Coronary artery (tissue), 2 donors: ENCODE measurements at regions not wholly inside any gene's neighbourhood (a gene's known extent, or its start where the extent isn't known, plus 50 kb on each side); places are given as distances from the start of the nearest gene placed in this dataset.

ENCODE experiments used
- DNase-seq: peaks from one replicate; pipeline ENCODE4 v3.0.0-alpha.2; 2017; ENCODE audit warnings: low spot score
- H3K27ac ChIP-seq, 2 donors: fragments of 200-600 bp; sonication (generic); one replicate each; pipeline ENCODE4 v1.5.1; 2016 to 2019
- H3K4me3 ChIP-seq: fragments of 200-600 bp; sonication (generic); 2 replicates; pipeline ENCODE4 v1.5.1; 2016; ENCODE audit warnings: mild to moderate bottlenecking, moderate library complexity
- TF ChIP-seq, protein P1 (sequence below): fragments of 200-600 bp; sonication (generic); IDR thresholded peaks from one replicate; pipeline ENCODE4 v1.5.1; 2019; ENCODE audit warnings: antibody characterized with exemption

DNA sequence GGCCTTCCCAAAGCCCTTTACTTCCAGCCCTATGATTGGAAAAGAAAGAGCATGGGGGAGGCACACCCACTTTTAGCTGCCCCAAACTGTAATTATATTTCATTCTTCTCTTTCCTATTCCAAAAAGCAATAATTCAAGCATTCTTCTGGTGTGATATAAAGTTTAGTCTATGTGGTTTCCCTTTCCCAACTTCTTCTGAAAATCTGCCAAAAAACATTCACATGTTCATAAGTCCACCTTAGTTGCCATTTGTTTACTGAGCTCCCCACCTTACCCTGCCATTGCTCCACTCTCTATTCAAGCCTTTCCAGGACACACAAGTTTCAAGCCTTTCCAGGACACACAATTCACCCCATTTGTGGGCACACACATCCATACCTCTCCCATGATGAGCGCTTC is 111.6 kb upstream of the BMAL1 start:
- no peak for DNase-seq
- no peak overlapping the region for H3K4me3 ChIP-seq
- no peak overlapping the region for H3K27ac ChIP-seq
- TF ChIP-seq, protein P1, sequence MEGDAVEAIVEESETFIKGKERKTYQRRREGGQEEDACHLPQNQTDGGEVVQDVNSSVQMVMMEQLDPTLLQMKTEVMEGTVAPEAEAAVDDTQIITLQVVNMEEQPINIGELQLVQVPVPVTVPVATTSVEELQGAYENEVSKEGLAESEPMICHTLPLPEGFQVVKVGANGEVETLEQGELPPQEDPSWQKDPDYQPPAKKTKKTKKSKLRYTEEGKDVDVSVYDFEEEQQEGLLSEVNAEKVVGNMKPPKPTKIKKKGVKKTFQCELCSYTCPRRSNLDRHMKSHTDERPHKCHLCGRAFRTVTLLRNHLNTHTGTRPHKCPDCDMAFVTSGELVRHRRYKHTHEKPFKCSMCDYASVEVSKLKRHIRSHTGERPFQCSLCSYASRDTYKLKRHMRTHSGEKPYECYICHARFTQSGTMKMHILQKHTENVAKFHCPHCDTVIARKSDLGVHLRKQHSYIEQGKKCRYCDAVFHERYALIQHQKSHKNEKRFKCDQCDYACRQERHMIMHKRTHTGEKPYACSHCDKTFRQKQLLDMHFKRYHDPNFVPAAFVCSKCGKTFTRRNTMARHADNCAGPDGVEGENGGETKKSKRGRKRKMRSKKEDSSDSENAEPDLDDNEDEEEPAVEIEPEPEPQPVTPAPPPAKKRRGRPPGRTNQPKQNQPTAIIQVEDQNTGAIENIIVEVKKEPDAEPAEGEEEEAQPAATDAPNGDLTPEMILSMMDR = no peak

DNA sequence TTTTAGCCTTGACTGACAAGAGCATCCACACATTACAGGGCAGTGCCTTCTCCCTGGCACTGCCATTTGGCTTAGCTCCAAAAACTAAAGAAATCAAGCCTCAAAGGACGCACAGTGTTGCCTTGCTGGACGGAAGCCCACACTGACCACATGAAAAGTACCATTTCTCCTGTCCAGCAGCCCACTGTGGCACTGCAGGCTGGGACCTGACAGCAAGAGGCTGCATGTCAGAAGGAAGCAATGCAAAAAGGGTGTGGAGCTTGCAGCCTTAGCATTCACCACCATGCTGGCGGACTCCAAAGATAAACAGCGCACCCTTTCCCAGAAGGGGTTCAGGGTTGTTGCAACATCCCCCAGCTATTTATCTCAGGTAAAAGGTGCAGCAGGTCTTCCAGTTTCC is 109.3 kb upstream of the BMAL1 start:
- Histone ChIP-seq H3K27ac (no peak overlapping the region), H3K4me3 (no peak overlapping the region)
- no peak for DNase-seq
- TF ChIP-seq, protein P1 = no peak

DNA sequence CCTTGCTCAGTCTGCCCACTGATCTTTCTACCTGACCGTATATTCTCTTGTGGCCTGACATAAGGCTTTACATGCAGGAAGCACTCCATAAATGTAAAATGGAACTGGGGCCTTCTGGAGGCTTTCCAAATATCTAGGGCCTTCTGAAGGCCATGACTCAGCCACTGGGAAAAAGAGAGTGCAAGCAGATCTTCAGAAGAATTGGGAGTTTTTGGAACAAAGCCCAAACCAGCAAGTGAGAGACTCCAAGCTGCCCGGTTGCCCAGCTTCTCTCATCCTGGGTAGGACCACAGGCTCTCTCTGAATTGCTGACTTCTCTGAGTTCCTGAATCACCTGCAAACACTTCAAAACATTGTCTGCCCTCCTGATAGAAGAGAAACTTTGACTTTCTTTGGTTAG is 107.9 kb upstream of the BMAL1 start:
- H3K27ac ChIP-seq = no peak overlapping the region
- TF ChIP-seq, protein P1 = no peak
- DNase-seq = no peak
- H3K4me3 ChIP-seq = no peak overlapping the region

DNA sequence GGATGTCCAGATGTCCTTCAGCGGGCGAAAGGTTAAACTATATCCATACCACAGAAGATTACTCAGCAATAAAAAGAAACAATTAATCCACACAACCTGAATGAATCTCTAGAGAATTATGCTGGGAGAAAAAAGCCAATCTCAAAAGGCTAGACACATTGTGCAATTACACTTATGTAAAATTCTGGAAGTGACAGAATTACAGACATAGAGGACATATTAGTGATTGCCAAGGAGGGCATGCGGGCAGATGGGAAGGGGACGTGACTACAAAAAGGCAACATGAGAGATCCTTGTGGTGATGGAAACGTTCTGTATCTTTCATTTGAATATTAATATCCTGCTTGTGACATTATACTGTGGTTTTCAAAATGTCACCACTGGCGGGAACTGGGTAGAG is 103.5 kb upstream of the BMAL1 start:
- no peak for DNase-seq
- H3K27ac ChIP-seq = no peak overlapping the region
- no peak overlapping the region for H3K4me3 ChIP-seq
- TF ChIP-seq, protein P1 = no peak

DNA sequence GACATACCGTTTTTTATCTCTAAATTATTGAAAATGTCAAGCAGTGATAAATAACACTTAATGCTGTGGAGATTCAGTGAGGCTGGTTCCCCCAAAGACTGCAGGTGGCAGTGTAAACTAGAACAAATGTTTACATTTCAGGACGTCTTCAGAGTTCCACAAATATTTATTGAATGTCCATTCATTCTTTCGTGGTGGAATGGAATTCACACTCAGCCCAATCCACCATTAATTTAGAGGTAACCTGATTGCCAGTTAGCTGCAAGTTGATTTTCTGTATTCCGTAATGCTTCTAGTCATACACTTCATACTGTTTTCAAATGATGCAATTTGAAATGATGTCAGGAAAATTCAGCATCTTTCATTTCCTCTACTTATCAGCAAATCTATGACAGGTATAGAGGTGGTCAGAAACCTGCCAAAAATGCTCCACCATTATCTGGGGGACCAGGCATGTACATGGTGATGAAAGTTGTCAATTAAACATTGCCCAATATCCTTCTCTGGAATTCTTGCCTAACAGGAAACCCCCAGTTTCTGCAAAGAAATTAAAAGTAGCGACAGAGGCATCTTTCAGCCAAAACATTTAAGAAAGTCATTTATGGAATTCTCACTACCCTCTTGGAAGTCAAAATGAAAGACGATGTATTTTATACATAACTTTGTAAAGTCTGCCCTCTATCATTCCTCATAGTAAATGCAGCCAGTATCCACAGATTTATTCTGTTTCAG is 94.3 kb upstream of the BMAL1 start:
- peak overlapping the region; percentile 42 for H3K4me3 ChIP-seq
- DNase-seq = no peak
- H3K27ac ChIP-seq = no peak overlapping the region
- TF ChIP-seq, protein P1 = peak; percentile 7

DNA sequence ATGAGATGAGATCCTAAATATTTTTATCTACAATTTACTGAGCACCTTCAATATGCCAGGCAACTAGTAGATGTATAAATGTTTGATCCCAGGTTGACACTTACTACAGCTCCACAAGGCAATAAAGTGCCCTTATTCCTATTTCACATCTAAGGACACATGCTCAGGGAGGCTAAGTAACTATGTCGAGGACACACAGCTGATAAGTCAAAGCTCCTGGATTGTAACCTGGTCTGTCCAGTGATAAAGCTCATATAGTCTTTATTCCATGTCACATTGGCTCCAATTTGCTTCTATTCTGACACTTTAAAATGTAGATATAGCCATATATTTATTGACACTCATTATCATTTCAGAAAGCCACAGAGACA is 93.8 kb upstream of the BMAL1 start:
- H3K27ac ChIP-seq = no peak overlapping the region
- no peak overlapping the region for H3K4me3 ChIP-seq
- DNase-seq = no peak

DNA sequence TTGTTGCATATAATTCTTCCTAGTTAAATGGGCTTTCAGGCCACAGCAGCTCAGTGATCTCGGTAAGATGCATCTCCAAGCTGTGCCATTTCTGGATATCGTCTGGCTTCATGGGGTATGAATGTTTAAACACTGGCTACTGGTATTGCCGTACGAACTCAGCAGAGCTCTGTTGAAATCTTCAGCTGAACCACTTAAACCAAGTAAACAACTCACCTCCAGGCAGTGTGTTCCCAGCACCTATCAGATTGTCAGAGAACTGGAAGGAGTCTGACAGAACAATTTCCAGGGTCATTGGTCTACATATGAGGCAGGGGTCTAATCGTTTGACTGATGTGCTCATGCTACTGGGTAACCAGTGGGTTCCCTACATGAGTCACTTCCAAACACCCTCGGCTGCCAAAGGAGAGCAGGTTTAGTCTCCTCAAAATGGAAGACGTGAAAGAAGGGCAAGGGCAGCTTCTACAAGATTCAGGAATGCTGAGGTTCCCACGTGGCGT is 93.2 kb upstream of the BMAL1 start:
- TF ChIP-seq, protein P1 = no peak
- Histone ChIP-seq H3K27ac (no peak overlapping the region), H3K4me3 (no peak overlapping the region)
- no peak for DNase-seq

More for the DNA sequence above, 93.8 kb upstream of the BMAL1 start:
- TF ChIP-seq, protein P1 = no peak
